ENCODE measurements at regions not wholly inside any gene's neighbourhood (a gene's known extent, or its start where the extent isn't known, plus 50 kb on each side); places are given as distances from the start of the nearest gene placed in this dataset.

GRCh38 chr13:50550151-50550550 lies 293.3 kb downstream of the DLEU7 start:
- peaks cover 3% of the 10 kb centered on the region for H3K9me3 Mint-ChIP-seq
- H3K4me3 Mint-ChIP-seq: no peak overlapping the region

DNA sequence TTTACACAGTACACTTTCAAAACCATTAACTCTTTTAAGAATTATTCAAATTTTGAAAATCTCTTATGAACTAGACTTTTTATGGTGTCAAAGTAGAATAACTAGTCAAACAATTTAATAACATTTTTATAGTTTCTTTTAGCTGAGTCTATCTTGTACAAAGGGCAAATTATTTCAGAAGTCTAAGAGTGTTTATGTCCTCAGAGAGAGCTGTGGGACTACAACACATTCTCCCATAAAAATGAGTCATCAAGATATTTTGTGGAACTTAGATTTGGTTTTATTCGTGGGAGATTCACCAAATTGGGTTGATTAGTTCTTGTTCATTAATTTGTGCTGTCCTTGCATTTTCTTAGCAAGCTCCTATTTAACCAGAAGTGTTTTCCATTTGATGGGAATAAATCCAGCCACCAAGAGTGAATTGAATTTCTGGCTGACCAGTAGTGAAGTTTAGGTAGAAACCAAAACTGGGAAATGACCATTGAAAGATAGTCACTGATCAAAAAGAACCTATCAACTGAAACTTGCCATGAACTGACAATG lies 291.0 kb downstream of the DLEU7 start:
- Mint-ChIP-seq H3K4me1 (ENCODE audit: low read depth) (no peaks in the 10 kb centered on the region), H3K9me3 (peaks cover 3% of the 10 kb centered on the region), H3K27ac (no peak overlapping the region), H3K27me3 (ENCODE audit: low read depth) (peaks cover 14% of the 10 kb centered on the region), H3K4me3 (no peak overlapping the region), H3K36me3 (ENCODE audit: low read depth) (no peaks in the 10 kb centered on the region)
- no peak for DNase-seq (ENCODE audit: low spot score)

More at GRCh38 chr13:50550151-50550550, 293.3 kb downstream of the DLEU7 start:
- Mint-ChIP-seq H3K36me3 (ENCODE audit: low read depth) (no peaks in the 10 kb centered on the region), H3K4me1 (ENCODE audit: low read depth) (no peaks in the 10 kb centered on the region), H3K27me3 (ENCODE audit: low read depth) (peaks cover 15% of the 10 kb centered on the region), H3K27ac (no peak overlapping the region)
- no peak for DNase-seq (ENCODE audit: low spot score)

DNA sequence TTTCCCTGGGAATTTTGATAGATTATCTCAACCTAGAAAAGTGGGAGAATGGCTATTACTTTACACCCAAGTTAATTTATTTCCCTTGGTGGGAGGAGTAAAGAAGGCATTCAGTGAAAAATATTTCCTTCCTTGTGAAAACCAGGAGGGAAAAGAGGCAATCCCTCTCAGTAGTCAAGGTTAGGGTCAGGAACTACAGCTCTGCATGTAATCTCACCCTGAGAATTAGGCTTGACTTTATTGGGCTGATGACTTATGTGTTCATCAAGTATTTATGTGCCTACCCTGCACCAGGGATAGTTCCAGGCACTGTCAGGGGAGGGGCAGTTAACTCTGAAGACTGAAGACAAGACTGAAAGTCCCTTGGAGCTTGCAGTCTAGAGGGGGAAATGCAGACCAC lies 281.8 kb downstream of the DLEU7 start:
- Mint-ChIP-seq H3K4me3 (no peak overlapping the region), H3K36me3 (ENCODE audit: low read depth) (no peaks in the 10 kb centered on the region)

DNA sequence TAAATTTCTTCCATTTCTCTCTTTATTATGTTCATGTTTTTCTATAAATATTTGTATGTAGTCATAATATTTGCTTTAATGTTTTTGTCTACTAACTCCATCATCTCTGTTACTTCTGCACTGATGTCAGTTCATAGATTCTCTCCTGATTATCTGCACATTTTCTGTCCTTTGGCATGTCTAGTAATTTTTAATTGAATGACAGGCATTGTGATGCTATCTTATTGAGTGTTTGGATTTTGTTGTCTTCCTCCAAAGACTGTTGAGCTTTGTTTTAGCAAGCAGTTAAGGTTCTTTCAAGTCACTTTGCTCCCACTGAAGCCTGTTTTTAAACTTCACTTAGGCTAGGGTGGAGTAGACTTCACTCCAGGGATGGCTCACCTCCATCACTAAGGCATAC lies 276.8 kb downstream of the DLEU7 start:
- no peaks in the 10 kb centered on the region for H3K4me1 Mint-ChIP-seq (ENCODE audit: low read depth)
- peaks cover 12% of the 10 kb centered on the region for H3K9me3 Mint-ChIP-seq
- H3K27ac Mint-ChIP-seq: no peak overlapping the region
- H3K27me3 Mint-ChIP-seq (ENCODE audit: low read depth): peaks cover 53% of the 10 kb centered on the region
- no peak for DNase-seq (ENCODE audit: low spot score)
- H3K36me3 Mint-ChIP-seq (ENCODE audit: low read depth): no peaks in the 10 kb centered on the region
- H3K4me3 Mint-ChIP-seq: no peak overlapping the region

More for the DNA sequence above, 281.8 kb downstream of the DLEU7 start:
- Mint-ChIP-seq H3K9me3 (peaks cover 3% of the 10 kb centered on the region), H3K27me3 (ENCODE audit: low read depth) (peaks cover 49% of the 10 kb centered on the region), H3K4me1 (ENCODE audit: low read depth) (no peaks in the 10 kb centered on the region), H3K27ac (no peak overlapping the region)
- DNase-seq (ENCODE audit: low spot score): no peak

DNA sequence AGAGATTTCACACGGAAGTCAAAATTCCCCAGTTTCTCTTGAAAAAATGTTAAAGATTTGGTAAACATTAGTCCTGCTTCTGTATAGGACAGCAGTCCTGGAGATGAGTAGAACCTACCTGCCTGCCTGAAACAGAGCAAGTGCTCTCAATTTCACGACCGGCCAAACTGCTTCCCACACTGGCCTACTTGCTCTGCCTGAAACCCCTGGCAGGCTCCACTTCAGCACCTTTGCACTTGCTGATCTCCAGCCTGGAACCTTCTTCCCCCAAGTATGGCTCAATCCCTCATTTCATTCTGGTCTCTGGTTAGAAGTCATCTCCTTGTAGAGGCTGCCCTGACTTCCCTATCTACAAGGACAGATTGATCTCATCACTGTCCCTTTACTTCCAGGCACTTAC lies 271.4 kb downstream of the DLEU7 start:
- no peak overlapping the region for H3K4me3 Mint-ChIP-seq
- H3K4me1 Mint-ChIP-seq (ENCODE audit: low read depth): peaks cover 4% of the 10 kb centered on the region
- no peak overlapping the region for H3K27ac Mint-ChIP-seq
- no peaks in the 10 kb centered on the region for H3K36me3 Mint-ChIP-seq (ENCODE audit: low read depth)
- no peak for DNase-seq (ENCODE audit: low spot score)
- peaks cover 29% of the 10 kb centered on the region for H3K27me3 Mint-ChIP-seq (ENCODE audit: low read depth)
- H3K9me3 Mint-ChIP-seq: peaks cover 5% of the 10 kb centered on the region

DNA sequence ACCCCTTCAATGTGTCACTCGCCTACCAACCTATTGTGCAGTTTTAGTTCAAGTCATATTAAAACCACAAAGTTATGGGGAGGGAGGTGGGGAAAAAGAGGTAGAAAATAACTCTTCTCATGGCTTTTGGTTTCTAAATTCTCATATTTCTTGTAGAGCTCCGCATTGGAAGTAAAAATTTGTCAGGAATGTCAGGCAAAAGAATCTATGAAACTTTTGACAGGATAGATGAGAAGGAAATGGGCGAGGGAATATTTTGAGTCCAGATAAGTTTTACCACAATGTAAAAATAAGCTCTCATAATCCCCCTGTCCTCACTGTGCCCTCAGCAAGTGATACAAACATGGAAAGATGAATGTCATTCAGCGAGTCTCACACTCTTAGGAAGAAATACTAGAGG lies 270.4 kb downstream of the DLEU7 start:
- H3K9me3 Mint-ChIP-seq: no peaks in the 10 kb centered on the region
- no peaks in the 10 kb centered on the region for H3K36me3 Mint-ChIP-seq (ENCODE audit: low read depth)
- no peak overlapping the region for H3K4me3 Mint-ChIP-seq
- peaks cover 4% of the 10 kb centered on the region for H3K4me1 Mint-ChIP-seq (ENCODE audit: low read depth)
- DNase-seq (ENCODE audit: low spot score): no peak
- H3K27me3 Mint-ChIP-seq (ENCODE audit: low read depth): peaks cover 20% of the 10 kb centered on the region
- no peak overlapping the region for H3K27ac Mint-ChIP-seq

DNA sequence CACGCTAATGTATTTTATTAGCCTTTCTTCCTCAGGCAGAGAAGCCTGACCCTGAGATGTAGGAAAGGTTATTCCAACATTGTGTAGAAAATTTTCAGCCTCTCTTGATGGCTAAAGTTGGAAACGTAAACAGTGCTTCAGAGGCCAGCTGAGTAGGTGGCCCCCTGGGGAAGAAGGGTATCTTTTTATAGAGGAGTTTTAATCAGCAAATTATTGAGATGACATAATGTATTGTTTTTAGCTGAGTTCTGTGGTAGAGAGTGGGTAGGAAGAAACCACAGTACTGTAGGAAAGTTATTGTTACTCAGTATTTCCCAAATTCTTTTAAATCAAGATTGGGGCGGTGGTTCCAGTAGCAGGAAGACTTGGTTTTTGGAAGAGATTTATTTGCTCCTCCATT lies 268.8 kb downstream of the DLEU7 start:
- no peak overlapping the region for H3K4me3 Mint-ChIP-seq
- peaks cover 15% of the 10 kb centered on the region for H3K27me3 Mint-ChIP-seq (ENCODE audit: low read depth)
- no peak for DNase-seq (ENCODE audit: low spot score)
- H3K27ac Mint-ChIP-seq: no peak overlapping the region
- H3K36me3 Mint-ChIP-seq (ENCODE audit: low read depth): no peaks in the 10 kb centered on the region
- H3K4me1 Mint-ChIP-seq (ENCODE audit: low read depth): peaks cover 4% of the 10 kb centered on the region
- H3K9me3 Mint-ChIP-seq: no peaks in the 10 kb centered on the region

DNA sequence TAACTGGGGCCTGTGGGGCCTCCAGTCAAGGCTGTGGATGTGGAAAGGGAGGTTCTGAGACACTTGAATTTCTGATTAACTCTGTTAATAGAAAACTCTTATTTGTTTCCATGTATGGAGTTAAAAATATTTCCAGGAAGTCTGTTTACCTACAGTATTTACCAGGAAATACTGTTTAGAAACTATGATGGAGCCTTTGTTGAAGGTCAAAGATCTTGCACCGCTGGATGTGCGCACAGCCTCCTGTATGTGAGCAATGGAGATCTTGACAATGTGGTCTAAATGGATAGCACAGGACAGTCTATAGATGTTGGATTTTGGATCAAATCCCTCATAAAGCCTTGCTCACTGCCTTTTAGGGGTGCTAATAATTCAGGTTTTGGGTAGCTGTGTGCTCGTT lies 268.4 kb downstream of the DLEU7 start:
- Mint-ChIP-seq H3K36me3 (ENCODE audit: low read depth) (no peaks in the 10 kb centered on the region), H3K4me1 (ENCODE audit: low read depth) (peaks cover 4% of the 10 kb centered on the region), H3K4me3 (no peak overlapping the region), H3K9me3 (no peaks in the 10 kb centered on the region), H3K27me3 (ENCODE audit: low read depth) (peaks cover 12% of the 10 kb centered on the region), H3K27ac (no peak overlapping the region)
- no peak for DNase-seq (ENCODE audit: low spot score)

GRCh38 chr13:50576156-50576555 lies 267.3 kb downstream of the DLEU7 start:
- Mint-ChIP-seq H3K36me3 (ENCODE audit: low read depth) (no peaks in the 10 kb centered on the region), H3K9me3 (no peaks in the 10 kb centered on the region), H3K4me1 (ENCODE audit: low read depth) (peaks cover 4% of the 10 kb centered on the region), H3K27me3 (ENCODE audit: low read depth) (peaks cover 8% of the 10 kb centered on the region), H3K4me3 (no peak overlapping the region), H3K27ac (no peak overlapping the region)
- no peak for DNase-seq (ENCODE audit: low spot score)

GRCh38 chr13:50577806-50578205 lies 265.7 kb downstream of the DLEU7 start:
- Mint-ChIP-seq H3K27me3 (ENCODE audit: low read depth) (peaks cover 6% of the 10 kb centered on the region), H3K9me3 (no peaks in the 10 kb centered on the region), H3K36me3 (ENCODE audit: low read depth) (no peaks in the 10 kb centered on the region), H3K4me3 (no peak overlapping the region), H3K4me1 (ENCODE audit: low read depth) (peaks cover 4% of the 10 kb centered on the region), H3K27ac (no peak overlapping the region)
- no peak for DNase-seq (ENCODE audit: low spot score)

- Mint-ChIP-seq H3K4me1 (ENCODE audit: low read depth) (no peaks in the 10 kb centered on the region), H3K27ac (no peak overlapping the region), H3K27me3 (ENCODE audit: low read depth) (no peaks in the 10 kb centered on the region), H3K36me3 (ENCODE audit: low read depth) (no peaks in the 10 kb centered on the region), H3K4me3 (no peak overlapping the region), H3K9me3 (no peaks in the 10 kb centered on the region)
- DNase-seq (ENCODE audit: low spot score): no peak
Measured at GRCh38 chr13:50580684-50581305, 262.7 kb downstream of the DLEU7 start.

DNA sequence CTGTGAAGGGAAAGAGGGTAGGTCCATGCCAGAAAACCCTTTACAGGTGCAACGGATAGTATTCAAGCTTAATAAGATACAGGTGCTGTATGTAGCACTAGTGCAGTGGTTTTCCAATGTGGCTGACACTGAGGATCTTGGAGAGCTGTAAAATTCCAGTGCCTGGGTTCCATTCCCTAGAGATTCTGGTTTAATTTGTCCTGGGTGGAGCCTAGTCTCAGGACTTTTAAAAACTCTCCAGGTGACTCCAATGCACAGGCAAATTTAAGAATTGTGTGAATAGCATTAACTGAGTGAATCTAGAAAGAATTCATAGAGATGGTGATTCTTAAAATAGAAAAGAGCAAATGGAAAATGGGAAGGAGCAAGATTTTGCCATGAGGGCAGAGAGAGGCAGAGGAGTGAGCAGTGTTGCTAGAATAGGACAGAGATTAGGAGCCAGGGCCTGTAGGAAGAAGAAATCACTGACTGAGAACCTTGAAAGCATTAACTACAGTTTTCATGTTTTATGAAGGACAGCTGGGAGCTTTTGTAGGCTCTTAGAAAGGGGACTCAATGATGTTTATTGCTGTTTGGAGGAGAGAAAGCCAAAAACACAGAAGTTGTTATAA lies 261.8 kb downstream of the DLEU7 start:
- Mint-ChIP-seq H3K27me3 (ENCODE audit: low read depth) (no peaks in the 10 kb centered on the region), H3K27ac (no peak overlapping the region), H3K4me3 (no peak overlapping the region), H3K9me3 (no peaks in the 10 kb centered on the region), H3K36me3 (ENCODE audit: low read depth) (no peaks in the 10 kb centered on the region), H3K4me1 (ENCODE audit: low read depth) (no peaks in the 10 kb centered on the region)
- no peak for DNase-seq (ENCODE audit: low spot score)

- Mint-ChIP-seq H3K27me3 (ENCODE audit: low read depth) (no peaks in the 10 kb centered on the region), H3K36me3 (ENCODE audit: low read depth) (no peaks in the 10 kb centered on the region), H3K9me3 (no peaks in the 10 kb centered on the region), H3K27ac (no peak overlapping the region), H3K4me3 (no peak overlapping the region), H3K4me1 (ENCODE audit: low read depth) (peaks cover 6% of the 10 kb centered on the region)
- no peak for DNase-seq (ENCODE audit: low spot score)
Measured at GRCh38 chr13:50584856-50585580, 258.5 kb downstream of the DLEU7 start.

- Mint-ChIP-seq H3K36me3 (ENCODE audit: low read depth) (no peaks in the 10 kb centered on the region), H3K27ac (no peak overlapping the region), H3K4me1 (ENCODE audit: low read depth) (peaks cover 11% of the 10 kb centered on the region), H3K27me3 (ENCODE audit: low read depth) (no peaks in the 10 kb centered on the region), H3K9me3 (no peaks in the 10 kb centered on the region), H3K4me3 (no peak overlapping the region)
- DNase-seq (ENCODE audit: low spot score): no peak
Measured at GRCh38 chr13:50585674-50586413, 257.6 kb downstream of the DLEU7 start.

Data from T-helper 2 cell treated with Interferon-gamma antibody and Interleukin-4, amounts not matched to agents 5 μg/mL and 100 μg/mL, for 36 hours (primary cell).